ENCODE measurements at regions not wholly inside any gene's neighbourhood (a gene's known extent, or its start where the extent isn't known, plus 50 kb on each side); places are given as distances from the start of the nearest gene placed in this dataset.

DNA sequence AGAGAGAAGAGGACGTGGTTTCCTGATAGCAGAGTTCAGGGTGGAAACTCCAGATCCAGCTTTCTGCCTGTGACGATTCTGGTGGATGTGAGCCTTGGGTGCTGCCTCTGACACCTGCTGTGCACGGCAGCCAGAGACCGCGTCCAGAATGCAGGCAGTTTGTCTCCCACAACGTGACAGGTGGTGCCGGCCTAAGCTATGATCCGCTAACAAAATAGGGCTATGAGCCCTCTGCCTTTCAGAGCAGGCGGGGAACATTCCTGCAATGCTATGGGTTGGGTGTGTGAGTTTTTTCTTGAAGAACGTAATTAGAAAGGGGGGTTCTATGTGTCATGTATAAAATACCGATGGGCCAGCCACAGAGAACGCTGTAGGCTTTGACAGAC, 297.3 kb upstream of the PRKCQ start:
- DNase-seq (ENCODE audit: low read depth), result no peak
- no peak overlapping the region for H3K4me3 ChIP-seq (ENCODE audit: low read depth, low read length)
- TF ChIP-seq, protein P1, sequence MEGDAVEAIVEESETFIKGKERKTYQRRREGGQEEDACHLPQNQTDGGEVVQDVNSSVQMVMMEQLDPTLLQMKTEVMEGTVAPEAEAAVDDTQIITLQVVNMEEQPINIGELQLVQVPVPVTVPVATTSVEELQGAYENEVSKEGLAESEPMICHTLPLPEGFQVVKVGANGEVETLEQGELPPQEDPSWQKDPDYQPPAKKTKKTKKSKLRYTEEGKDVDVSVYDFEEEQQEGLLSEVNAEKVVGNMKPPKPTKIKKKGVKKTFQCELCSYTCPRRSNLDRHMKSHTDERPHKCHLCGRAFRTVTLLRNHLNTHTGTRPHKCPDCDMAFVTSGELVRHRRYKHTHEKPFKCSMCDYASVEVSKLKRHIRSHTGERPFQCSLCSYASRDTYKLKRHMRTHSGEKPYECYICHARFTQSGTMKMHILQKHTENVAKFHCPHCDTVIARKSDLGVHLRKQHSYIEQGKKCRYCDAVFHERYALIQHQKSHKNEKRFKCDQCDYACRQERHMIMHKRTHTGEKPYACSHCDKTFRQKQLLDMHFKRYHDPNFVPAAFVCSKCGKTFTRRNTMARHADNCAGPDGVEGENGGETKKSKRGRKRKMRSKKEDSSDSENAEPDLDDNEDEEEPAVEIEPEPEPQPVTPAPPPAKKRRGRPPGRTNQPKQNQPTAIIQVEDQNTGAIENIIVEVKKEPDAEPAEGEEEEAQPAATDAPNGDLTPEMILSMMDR (IDR thresholded peaks at IDR 0.05; ENCODE audit: low read depth, low read length, missing control alignments), result no peak

DNA sequence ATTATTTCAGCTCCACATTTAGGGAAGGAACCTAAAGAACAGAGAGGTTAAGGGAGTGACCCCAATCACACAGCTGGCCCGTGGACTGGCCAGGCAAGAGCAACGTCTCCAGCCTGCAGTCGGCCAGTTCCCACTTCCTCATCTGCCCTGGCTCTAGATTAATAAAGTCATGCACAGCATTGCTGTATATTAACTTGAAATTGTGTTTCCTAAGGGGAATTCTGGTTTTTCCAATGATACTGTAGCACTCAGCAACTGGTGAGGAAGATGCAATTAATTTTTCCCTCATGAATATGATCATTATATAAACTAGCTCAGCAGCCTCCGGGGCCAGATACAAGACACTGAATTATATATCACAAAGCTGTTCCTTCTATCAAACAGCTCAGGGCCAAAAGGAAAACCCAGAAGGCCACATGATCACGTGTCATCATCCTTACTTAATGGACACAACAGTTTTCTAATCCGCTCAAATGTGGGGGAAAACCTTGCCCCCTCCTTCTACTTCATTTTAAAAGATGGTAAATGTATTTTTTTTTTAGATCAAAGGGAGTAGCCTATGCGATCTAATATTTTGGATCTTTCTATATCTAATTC, 295.3 kb upstream of the PRKCQ start:
- no peak for DNase-seq (ENCODE audit: low read depth)
- TF ChIP-seq, protein P1 (IDR thresholded peaks at IDR 0.05; ENCODE audit: low read depth, low read length, missing control alignments), result no peak
- H3K4me3 ChIP-seq (ENCODE audit: low read depth, low read length), result no peak overlapping the region

DNA sequence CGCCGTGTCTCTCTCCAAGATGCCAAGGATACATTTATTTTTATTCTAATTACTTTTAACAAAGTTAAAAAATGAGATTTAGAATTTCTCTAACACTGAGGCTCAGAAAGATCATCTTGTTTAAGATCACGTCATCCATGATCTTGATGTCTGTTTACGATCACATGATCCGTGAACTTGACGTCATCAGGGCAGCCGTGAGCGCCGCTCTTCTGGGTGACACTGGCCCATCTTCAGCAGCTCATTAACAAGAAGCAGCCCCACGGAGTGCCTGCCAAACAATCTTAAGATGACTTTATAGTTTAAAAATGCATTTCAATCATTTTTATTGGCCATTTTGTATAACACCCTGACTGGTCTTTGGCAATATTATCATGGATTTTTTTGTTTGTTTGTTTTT, 291.1 kb upstream of the PRKCQ start:
- H3K4me3 ChIP-seq (ENCODE audit: low read depth, low read length), result no peak overlapping the region
- TF ChIP-seq, protein P1 (IDR thresholded peaks at IDR 0.05; ENCODE audit: low read depth, low read length, missing control alignments), result no peak
- no peak for DNase-seq (ENCODE audit: low read depth)

DNA sequence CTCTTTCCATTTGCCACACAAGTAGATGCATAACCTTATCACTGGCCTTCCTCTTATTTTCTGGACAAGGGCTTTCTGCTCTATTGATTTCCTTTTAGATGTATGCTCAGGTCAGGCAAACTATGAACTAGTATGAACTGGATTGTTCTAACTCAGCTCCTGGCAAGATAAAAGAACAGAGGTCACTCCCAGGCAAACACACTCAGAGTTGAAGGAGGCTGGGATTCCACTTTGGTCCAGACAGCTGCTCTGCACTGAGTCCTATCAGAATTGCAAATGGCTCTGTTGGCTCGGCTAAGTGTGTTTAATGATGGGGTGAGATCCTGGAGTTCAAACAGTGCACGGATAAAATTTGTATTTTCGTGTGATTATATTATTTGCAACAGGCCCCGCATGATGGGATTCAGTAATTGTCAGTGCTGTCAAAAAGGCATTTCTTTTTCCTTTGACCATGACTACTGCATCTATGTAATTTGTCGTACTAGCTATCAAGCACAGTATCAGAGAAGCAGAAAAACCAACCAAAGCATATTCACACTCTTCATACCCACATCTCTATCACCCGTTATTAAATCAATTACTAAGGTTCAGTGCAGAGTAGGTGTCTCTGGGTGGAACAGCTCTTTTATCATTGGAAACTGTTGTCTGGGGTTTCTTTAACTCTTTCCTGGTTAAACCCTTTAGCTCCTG, 288.1 kb upstream of the PRKCQ start:
- TF ChIP-seq, protein P1 (IDR thresholded peaks at IDR 0.05; ENCODE audit: low read depth, low read length, missing control alignments), result no peak
- no peak for DNase-seq (ENCODE audit: low read depth)
- H3K4me3 ChIP-seq (ENCODE audit: low read depth, low read length), result no peak overlapping the region

DNA sequence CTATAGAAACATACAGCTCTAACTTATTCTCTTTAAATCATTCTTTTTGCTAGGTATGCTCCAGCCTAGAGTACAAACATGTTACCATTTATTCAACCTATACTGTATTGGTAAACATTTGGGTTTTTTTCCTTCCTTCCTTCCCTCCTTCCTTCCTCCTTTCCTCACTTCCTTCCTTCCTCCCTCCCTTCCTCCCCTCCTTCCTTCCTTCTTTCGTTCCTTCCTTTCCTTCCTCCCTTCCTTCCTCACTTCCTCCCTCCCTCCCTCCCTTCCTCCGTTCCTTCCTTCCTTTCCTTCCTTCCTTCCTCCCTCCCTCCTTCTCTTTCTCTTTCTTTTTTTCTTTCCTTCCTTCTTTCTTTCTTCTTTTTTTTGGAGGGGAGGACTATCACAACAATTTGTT, 286.7 kb upstream of the PRKCQ start:
- TF ChIP-seq, protein P1 (IDR thresholded peaks at IDR 0.05; ENCODE audit: low read depth, low read length, missing control alignments), result no peak
- no peak overlapping the region for H3K4me3 ChIP-seq (ENCODE audit: low read depth, low read length)
- no peak for DNase-seq (ENCODE audit: low read depth)

DNA sequence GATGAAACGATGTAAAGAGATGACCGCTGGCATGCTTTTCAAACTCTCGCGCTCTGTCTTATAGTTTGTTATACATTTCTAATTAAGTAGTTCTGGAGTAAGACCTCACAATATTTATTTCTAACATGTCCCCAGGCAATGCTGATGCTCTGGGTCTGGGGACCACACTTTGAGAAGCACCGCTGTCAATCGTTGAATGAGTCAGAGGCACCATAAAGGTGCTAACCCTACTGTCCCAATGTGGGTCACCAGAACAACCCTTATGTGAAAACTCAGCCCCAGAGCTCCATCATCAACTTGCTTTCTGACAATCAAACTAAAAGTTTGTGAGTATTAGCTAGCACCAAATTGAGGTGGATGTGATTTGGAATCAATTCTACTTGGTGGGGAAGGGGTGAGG, 284.1 kb upstream of the PRKCQ start:
- DNase-seq (ENCODE audit: low read depth), result no peak
- H3K4me3 ChIP-seq (ENCODE audit: low read depth, low read length), result no peak overlapping the region
- TF ChIP-seq, protein P1 (IDR thresholded peaks at IDR 0.05; ENCODE audit: low read depth, low read length, missing control alignments), result no peak

DNA sequence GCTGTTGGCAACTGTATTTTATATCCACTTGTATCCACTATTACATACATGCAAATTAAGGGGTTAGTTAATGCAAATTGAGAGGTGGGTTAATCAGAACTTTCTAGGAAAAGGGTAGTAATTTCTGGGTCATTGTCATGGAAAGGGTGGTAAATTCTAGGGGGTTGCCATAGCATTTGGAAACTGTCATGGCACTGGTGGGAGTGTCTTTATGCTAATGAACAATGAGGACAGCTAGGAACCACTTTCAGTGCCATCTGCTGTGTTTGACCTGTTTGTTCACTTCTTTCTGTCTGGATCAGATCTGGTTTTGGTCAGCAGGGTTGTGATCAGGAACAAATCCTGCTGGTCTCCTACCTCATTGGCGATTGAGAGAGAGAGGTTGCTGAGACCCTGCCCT, 283.3 kb upstream of the PRKCQ start:
- H3K4me3 ChIP-seq (ENCODE audit: low read depth, low read length), result no peak overlapping the region
- no peak for DNase-seq (ENCODE audit: low read depth)
- TF ChIP-seq, protein P1 (IDR thresholded peaks at IDR 0.05; ENCODE audit: low read depth, low read length, missing control alignments), result no peak

Data from GM12864 (cell line).